Kidney (tissue), 13 donors: ENCODE measurements at regions not wholly inside any gene's neighbourhood (a gene's known extent, or its start where the extent isn't known, plus 50 kb on each side); places are given as distances from the start of the nearest gene placed in this dataset.

Source experiments
- DNase-seq, 5 donors: peaks; one replicate each; pipeline ENCODE4 v3.0.0-alpha.2; 2013 to 2020
- FAIRE-seq: peaks from 2 replicates; lab custom pipeline; 2012; peaks lifted over from hg19 to GRCh38; lab: Jason Lieb, UNC
- H3K27ac ChIP-seq, 2 donors: one replicate each; pipeline ENCODE4 v1.7.0; 2013; ENCODE audit warnings: low read depth in 2 of 2, low read length in 2 of 2, inconsistent platforms in 1 of 2
- H3K27me3 ChIP-seq: one replicate; pipeline ENCODE4 v1.7.1; 2013; ENCODE audit warnings: low read length, inconsistent platforms; ENCODE audit not compliant: control insufficient read depth, insufficient read depth
- H3K36me3 ChIP-seq, 3 donors: one replicate each; pipeline versions ENCODE4 v1.7.0 to v1.7.1; 2013; ENCODE audit warnings: low read length in 3 of 3, control low read depth in 1 of 3, inconsistent platforms in 1 of 3; ENCODE audit not compliant: insufficient read depth in 3 of 3, control insufficient read depth in 2 of 3
- H3K4me1 ChIP-seq, 3 donors: one replicate each; pipeline versions ENCODE4 v1.7.0 to v1.7.1; 2013; ENCODE audit warnings: low read length in 3 of 3, inconsistent platforms in 1 of 3, low read depth in 1 of 3; ENCODE audit not compliant: control insufficient read depth in 2 of 3, insufficient read depth in 2 of 3
- H3K4me3 ChIP-seq, 3 donors: one replicate each; pipeline versions ENCODE4 v1.7.0 to v1.8.1; 2013; ENCODE audit warnings: low read length in 3 of 3, control low read depth in 1 of 3, inconsistent platforms in 1 of 3
- H3K9ac ChIP-seq, 3 donors: one replicate each; pipeline versions ENCODE4 v1.7.0 to v1.7.1; 2013; ENCODE audit warnings: low read length in 3 of 3, control low read depth in 1 of 3, inconsistent platforms in 1 of 3
- H3K9me3 ChIP-seq, 3 donors: one replicate each; pipeline versions ENCODE4 v1.7.0 to v1.7.1; 2013; ENCODE audit warnings: low read length in 3 of 3, control low read depth in 1 of 3, inconsistent platforms in 1 of 3; ENCODE audit not compliant: control insufficient read depth in 2 of 3, insufficient read depth in 1 of 3
- intact Hi-C: fragments of 100-400 bp; cut with DNase I; formaldehyde crosslinking; loops from one replicate; pipeline ENCODE4 v1.11.1; 2022
- TF ChIP-seq, protein P1 (sequence below): IDR thresholded peaks from 3 replicates; pipeline ENCODE4 v1.5.1; 2012; ENCODE audit warnings: mild to moderate bottlenecking, moderate library complexity, borderline replicate concordance; ENCODE audit not compliant: insufficient read depth; ENCODE audit errors: extremely low read depth
- donor health status: control.
- donor health status: control.
- donor health status: control.
- donor health status: control.
- donor health status: control.
- donor health status: DM: yes; HTN: yes; CAD: no.
- donor health status: Normal renal cell carcinoma (clear cell type).

DNA sequence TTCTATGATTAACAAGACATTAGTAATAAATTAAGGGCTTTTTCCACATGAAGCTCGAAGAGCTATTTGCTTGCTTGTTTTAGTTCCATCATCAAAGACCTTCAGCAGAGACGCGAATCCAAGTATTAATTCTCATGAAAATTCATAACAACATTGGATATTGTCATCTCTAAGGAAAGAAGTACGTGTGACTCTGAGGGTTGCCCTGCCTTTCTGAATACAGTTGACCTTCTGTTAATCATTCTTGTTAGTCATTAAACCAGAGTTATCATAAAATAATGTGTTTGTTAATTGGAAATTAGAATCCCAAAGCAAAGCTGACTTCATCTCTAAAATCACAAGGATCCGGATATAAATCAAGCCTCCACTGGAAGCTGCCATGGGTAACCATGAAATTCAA is 222.5 kb downstream of the ZNF608 start:
- H3K4me1 ChIP-seq = peaks cover 0 to 12% (median 2%) of the 10 kb centered on the region in 3 donors
- no peak for FAIRE-seq
- no peak overlapping the region for H3K9ac ChIP-seq
- no peaks in the 10 kb centered on the region for H3K36me3 ChIP-seq
- intact Hi-C loops = no loop called here
- no peak overlapping the region for H3K27ac ChIP-seq
- DNase-seq = no peak
- no peaks in the 10 kb centered on the region for H3K27me3 ChIP-seq
- TF ChIP-seq, protein P1, sequence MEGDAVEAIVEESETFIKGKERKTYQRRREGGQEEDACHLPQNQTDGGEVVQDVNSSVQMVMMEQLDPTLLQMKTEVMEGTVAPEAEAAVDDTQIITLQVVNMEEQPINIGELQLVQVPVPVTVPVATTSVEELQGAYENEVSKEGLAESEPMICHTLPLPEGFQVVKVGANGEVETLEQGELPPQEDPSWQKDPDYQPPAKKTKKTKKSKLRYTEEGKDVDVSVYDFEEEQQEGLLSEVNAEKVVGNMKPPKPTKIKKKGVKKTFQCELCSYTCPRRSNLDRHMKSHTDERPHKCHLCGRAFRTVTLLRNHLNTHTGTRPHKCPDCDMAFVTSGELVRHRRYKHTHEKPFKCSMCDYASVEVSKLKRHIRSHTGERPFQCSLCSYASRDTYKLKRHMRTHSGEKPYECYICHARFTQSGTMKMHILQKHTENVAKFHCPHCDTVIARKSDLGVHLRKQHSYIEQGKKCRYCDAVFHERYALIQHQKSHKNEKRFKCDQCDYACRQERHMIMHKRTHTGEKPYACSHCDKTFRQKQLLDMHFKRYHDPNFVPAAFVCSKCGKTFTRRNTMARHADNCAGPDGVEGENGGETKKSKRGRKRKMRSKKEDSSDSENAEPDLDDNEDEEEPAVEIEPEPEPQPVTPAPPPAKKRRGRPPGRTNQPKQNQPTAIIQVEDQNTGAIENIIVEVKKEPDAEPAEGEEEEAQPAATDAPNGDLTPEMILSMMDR = no peak
- no peak overlapping the region for H3K4me3 ChIP-seq
- H3K9me3 ChIP-seq = no peaks in the 10 kb centered on the region

DNA sequence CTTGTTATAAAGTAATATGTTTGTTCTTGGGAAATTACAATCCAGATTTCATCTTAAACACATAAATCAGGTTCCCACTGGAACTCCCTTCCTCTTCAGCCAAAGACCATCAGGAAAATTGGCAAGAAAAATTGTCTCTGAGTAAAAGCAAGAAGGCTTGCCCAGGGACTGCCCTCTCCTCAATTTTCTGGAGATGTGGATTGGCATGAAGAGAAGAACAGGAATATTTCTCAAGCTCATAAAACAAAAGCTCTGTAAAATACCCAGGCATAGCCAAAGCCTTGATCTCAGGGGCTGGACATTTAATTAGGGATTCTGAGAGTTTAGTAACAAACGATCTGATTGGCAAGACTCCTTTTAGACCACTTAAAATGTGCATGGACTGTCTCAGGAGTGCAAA is 223.4 kb downstream of the ZNF608 start:
- Histone ChIP-seq H3K27me3 (no peaks in the 10 kb centered on the region), H3K9me3 (no peaks in the 10 kb centered on the region), H3K27ac (no peak overlapping the region), H3K4me1 (peaks cover 0 to 10% (median 2%) of the 10 kb centered on the region in 3 donors), H3K36me3 (no peaks in the 10 kb centered on the region), H3K9ac (no peak overlapping the region), H3K4me3 (no peak overlapping the region)
- DNase-seq (no peak), FAIRE-seq (no peak)
- TF ChIP-seq, protein P1 = no peak
- intact Hi-C loops = no loop called here

DNA sequence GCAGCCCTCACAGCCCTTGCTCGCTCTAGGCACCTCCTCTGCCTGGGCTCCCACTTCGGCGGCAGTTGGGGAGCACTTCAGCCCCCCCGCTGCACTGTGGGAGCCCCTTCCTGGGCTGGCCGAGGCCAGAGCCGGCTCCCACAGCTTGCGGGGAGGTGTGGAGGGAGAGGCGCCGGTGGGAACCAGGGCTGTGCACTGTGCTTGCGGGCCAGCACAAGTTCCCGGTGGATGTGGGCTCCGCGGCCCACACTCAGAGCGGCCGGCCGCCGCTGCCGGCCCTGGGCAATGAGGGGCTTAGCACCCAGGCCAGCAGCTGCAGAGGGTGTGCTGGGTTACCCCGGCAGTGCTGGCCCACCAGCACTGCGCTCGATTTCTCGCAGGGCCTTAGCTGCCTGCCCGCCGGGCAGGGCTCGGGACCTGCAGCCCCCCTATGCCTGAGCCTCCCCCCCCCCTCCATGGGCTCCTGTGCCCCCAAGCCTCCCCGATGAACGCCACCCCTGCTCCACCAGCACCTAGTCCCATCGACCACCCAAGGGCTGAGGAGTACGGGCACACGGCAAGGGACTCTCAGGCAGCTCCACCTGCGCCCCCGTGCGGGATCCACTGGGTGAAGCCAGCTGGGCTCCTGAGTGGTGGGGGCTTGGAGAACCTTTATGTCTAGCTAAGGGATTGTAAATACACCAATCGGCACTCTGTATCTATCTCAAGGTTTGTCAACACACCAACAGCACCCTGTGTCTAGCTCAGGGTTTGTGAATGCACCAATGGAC is 224.8 kb downstream of the ZNF608 start:
- no peaks in the 10 kb centered on the region for H3K36me3 ChIP-seq
- H3K4me3 ChIP-seq = no peak overlapping the region
- H3K27ac ChIP-seq = no peak overlapping the region
- H3K4me1 ChIP-seq = peaks cover 0 to 4% (median 2%) of the 10 kb centered on the region in 3 donors
- FAIRE-seq = no peak
- no peaks in the 10 kb centered on the region for H3K27me3 ChIP-seq
- TF ChIP-seq, protein P1 = no peak
- H3K9ac ChIP-seq = no peak overlapping the region
- no peaks in the 10 kb centered on the region for H3K9me3 ChIP-seq
- intact Hi-C loops = no loop called here
- no peak for DNase-seq

DNA sequence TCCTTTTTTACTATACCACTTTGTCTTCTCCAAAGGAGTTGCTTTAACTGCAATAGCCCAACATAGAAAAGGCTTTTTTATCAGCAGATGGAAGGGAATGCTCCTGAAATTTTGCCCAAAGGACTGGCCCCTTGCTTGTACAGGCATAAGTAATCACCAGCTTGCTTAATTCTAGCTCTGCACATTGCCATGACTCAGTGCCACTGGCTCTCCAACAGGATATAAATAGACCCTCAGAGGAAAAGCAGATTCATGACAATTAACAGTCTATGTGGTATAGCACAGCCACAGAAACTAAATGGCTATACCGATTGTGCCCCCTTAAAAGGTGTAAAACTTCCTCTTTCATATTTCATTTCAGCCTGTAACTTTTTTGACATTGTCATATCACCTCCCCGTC is 227.0 kb downstream of the ZNF608 start:
- no peaks in the 10 kb centered on the region for H3K9me3 ChIP-seq
- peaks cover 0 to 2% (median 0%) of the 10 kb centered on the region in 3 donors for H3K4me1 ChIP-seq
- FAIRE-seq (no peak), DNase-seq (no peak)
- no peak overlapping the region for H3K27ac ChIP-seq
- no peak overlapping the region for H3K4me3 ChIP-seq
- no peak overlapping the region for H3K9ac ChIP-seq
- no peaks in the 10 kb centered on the region for H3K27me3 ChIP-seq
- intact Hi-C loops = no loop called here
- H3K36me3 ChIP-seq = no peaks in the 10 kb centered on the region
- TF ChIP-seq, protein P1 = no peak
